Testis (tissue), 2 donors: ENCODE measurements at regions not wholly inside any gene's neighbourhood (a gene's known extent, or its start where the extent isn't known, plus 50 kb on each side); places are given as distances from the start of the nearest gene placed in this dataset.

ENCODE experiments used
- CTCF ChIP-seq, 3 experiments: fragments of 450-650 bp in 2 of 3; fragments of 200-600 bp in 1 of 3; sonication (generic) in 1 of 3; IDR thresholded peaks; one replicate each; pipeline ENCODE4 v1.5.1; 2016 to 2019; ENCODE audit warnings: antibody characterized with exemption in 3 of 3, mild to moderate bottlenecking in 2 of 3, moderate library complexity in 1 of 3
- POLR2A ChIP-seq: fragments of 450-650 bp; IDR thresholded peaks from one replicate; pipeline ENCODE4 v1.6.1; 2017; ENCODE audit warnings: antibody characterized with exemption, mild to moderate bottlenecking, moderate library complexity

GRCh38 chr18:51610481-51610880 lies 413.0 kb upstream of the MEX3C start:
- TF ChIP-seq CTCF (IDR thresholded peaks at IDR 0.05) = no peak
- TF ChIP-seq POLR2A = no peak
